ENCODE measurements at regions not wholly inside any gene's neighbourhood (a gene's known extent, or its start where the extent isn't known, plus 50 kb on each side); places are given as distances from the start of the nearest gene placed in this dataset.
A peak's percentile ranks its signal among the peaks of the same experiment; 100 is the strongest.

GRCh38 chrX:44675362-44676024, 132.8 kb upstream of the FUNDC1 start (continued):
- TF ChIP-seq ZNF274 (IDR thresholded peaks at IDR 0.05; ENCODE audit: low read length): no peak
- no peak for TF ChIP-seq ZNF274 (tag by site-specific recombination; IDR thresholded peaks at IDR 0.05; ENCODE audit: borderline replicate concordance)
- TF ChIP-seq ZNF585B (tag by site-specific recombination; IDR thresholded peaks at IDR 0.05): peak; percentile 49
- TF ChIP-seq, protein P1, sequence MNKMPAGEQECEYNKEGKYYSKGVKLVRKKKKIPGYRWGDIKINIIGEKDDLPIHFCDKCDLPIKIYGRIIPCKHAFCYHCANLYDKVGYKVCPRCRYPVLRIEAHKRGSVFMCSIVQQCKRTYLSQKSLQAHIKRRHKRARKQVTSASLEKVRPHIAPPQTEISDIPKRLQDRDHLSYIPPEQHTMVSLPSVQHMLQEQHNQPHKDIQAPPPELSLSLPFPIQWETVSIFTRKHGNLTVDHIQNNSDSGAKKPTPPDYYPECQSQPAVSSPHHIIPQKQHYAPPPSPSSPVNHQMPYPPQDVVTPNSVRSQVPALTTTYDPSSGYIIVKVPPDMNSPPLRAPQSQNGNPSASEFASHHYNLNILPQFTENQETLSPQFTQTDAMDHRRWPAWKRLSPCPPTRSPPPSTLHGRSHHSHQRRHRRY (tag by site-specific recombination; IDR thresholded peaks at IDR 0.05): no peak
- TF ChIP-seq, protein P2, sequence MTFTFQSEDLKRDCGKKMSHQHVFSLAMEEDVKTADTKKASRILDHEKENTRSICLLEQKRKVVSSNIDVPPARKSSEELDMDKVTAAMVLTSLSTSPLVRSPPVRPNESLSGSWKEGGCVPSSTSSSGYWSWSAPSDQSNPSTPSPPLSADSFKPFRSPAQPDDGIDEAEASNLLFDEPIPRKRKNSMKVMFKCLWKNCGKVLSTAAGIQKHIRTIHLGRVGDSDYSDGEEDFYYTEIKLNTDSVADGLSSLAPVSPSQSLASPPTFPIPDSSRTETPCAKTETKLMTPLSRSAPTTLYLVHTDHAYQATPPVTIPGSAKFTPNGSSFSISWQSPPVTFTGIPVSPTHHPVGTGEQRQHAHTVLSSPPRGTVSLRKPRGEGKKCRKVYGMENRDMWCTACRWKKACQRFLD (tag by site-specific recombination; IDR thresholded peaks at IDR 0.05): no peak
- TF ChIP-seq ZNF157 (tag by site-specific recombination; IDR thresholded peaks at IDR 0.05): no peak
- peak; percentile 32; the same call in 1 of the 2 replicates for TF ChIP-seq ZNF610 (tag by site-specific recombination; IDR thresholded peaks at IDR 0.05; ENCODE audit: borderline replicate concordance)
- 0 out of 2 replicates have a peak, but pooled peaks have one; percentile 54 for TF ChIP-seq INSM2 (tag by site-specific recombination; IDR thresholded peaks at IDR 0.05)
- no peak for TF ChIP-seq ZNF155 (tag by site-specific recombination; IDR thresholded peaks at IDR 0.05)
- TF ChIP-seq ZNF114 (tag by site-specific recombination; IDR thresholded peaks at IDR 0.05): no peak
- peak; percentile 79 for TF ChIP-seq ZNF843 (tag by site-specific recombination; IDR thresholded peaks at IDR 0.05)
- peak; percentile 69; the same call in 1 of the 2 replicates for TF ChIP-seq ZEB2 (tag by site-specific recombination; IDR thresholded peaks at IDR 0.05)
- no peak for TF ChIP-seq ZNF146 (tag by site-specific recombination; IDR thresholded peaks at IDR 0.05)
- TF ChIP-seq ZNF692 (tag by site-specific recombination; IDR thresholded peaks at IDR 0.05): peak; percentile 81
- TF ChIP-seq ZNF433 (tag by site-specific recombination; IDR thresholded peaks at IDR 0.05; ENCODE audit: low read depth): no peak
- no peak for TF ChIP-seq ZNF239 (tag by site-specific recombination; IDR thresholded peaks at IDR 0.05)
- TF ChIP-seq ZBTB20 (tag by site-specific recombination; IDR thresholded peaks at IDR 0.05): peak; percentile 26; the same call in 1 of the 2 replicates
- no peak for TF ChIP-seq ZNF350 (tag by site-specific recombination; IDR thresholded peaks at IDR 0.05)
- no peak for TF ChIP-seq REST (tag by site-specific recombination; IDR thresholded peaks at IDR 0.05)
- TF ChIP-seq ZBTB11 (tag by site-specific recombination; conservative IDR thresholded peaks at IDR 0.05; ENCODE audit: low read depth): peak; percentile 49; the same call in 1 of the 2 replicates
- no peak for TF ChIP-seq SCRT2 (tag by site-specific recombination; IDR thresholded peaks at IDR 0.05)
- TF ChIP-seq, protein P3, sequence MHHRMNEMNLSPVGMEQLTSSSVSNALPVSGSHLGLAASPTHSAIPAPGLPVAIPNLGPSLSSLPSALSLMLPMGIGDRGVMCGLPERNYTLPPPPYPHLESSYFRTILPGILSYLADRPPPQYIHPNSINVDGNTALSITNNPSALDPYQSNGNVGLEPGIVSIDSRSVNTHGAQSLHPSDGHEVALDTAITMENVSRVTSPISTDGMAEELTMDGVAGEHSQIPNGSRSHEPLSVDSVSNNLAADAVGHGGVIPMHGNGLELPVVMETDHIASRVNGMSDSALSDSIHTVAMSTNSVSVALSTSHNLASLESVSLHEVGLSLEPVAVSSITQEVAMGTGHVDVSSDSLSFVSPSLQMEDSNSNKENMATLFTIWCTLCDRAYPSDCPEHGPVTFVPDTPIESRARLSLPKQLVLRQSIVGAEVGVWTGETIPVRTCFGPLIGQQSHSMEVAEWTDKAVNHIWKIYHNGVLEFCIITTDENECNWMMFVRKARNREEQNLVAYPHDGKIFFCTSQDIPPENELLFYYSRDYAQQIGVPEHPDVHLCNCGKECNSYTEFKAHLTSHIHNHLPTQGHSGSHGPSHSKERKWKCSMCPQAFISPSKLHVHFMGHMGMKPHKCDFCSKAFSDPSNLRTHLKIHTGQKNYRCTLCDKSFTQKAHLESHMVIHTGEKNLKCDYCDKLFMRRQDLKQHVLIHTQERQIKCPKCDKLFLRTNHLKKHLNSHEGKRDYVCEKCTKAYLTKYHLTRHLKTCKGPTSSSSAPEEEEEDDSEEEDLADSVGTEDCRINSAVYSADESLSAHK (tag by site-specific recombination; IDR thresholded peaks at IDR 0.05): no peak
- TF ChIP-seq ZNF354C (tag by site-specific recombination; IDR thresholded peaks at IDR 0.05; ENCODE audit: borderline replicate concordance, low read depth): no peak
